HepG2 (cell line): ENCODE measurements at regions not wholly inside any gene's neighbourhood (a gene's known extent, or its start where the extent isn't known, plus 50 kb on each side); places are given as distances from the start of the nearest gene placed in this dataset.

ENCODE experiments used
- ELF1 ChIP-seq: sonication (generic); formaldehyde crosslinking; IDR thresholded peaks from 2 replicates; pipeline ENCODE4 v1.4.0; 2020; ENCODE audit warnings: missing genetic modification reagents
- HNRNPUL1 ChIP-seq: fragments of 200-400 bp; formaldehyde crosslinking; IDR thresholded peaks from 2 replicates; pipeline ENCODE4 v1.6.1; 2017; ENCODE audit warnings: low read depth, mild to moderate bottlenecking, low read length, moderate library complexity
- HOXA3 ChIP-seq: sonication (generic); formaldehyde crosslinking; IDR thresholded peaks from 2 replicates; pipeline ENCODE4 v1.5.0; 2020; ENCODE audit warnings: missing genetic modification reagents
- HOXA5 ChIP-seq: sonication (generic); formaldehyde crosslinking; IDR thresholded peaks from 2 replicates; pipeline ENCODE4 v1.4.0; 2020; ENCODE audit warnings: missing genetic modification reagents
- KLF16 ChIP-seq, 2 experiments: sonication (generic) in 1 of 2; formaldehyde crosslinking in 1 of 2; IDR thresholded peaks; 2 replicates each; pipeline versions ENCODE4 v1.6.1 to v1.8.0; 2016 to 2023; ENCODE audit warnings: missing genetic modification reagents in 2 of 2, missing compliant biosample characterization in 1 of 2
- SIX1 ChIP-seq: sonication (generic); formaldehyde crosslinking; IDR thresholded peaks from 2 replicates; pipeline ENCODE4 v1.4.0; 2020; ENCODE audit warnings: missing genetic modification reagents, borderline replicate concordance
- SMARCE1 ChIP-seq: fragments of 450-650 bp; IDR thresholded peaks from 2 replicates; pipeline ENCODE4 v1.6.1; 2017; ENCODE audit warnings: borderline replicate concordance
- SMYD3 ChIP-seq: sonication (generic); formaldehyde crosslinking; IDR thresholded peaks from 2 replicates; pipeline ENCODE4 v1.8.1; 2023; ENCODE audit warnings: mild to moderate bottlenecking, missing genetic modification reagents
- ZBTB20 ChIP-seq: sonication (generic); formaldehyde crosslinking; IDR thresholded peaks from 2 replicates; pipeline ENCODE4 v1.8.1; 2023; ENCODE audit warnings: missing genetic modification reagents, low read depth, mild to moderate bottlenecking, borderline replicate concordance
- ZFP36 ChIP-seq: fragments of 150-350 bp; IDR thresholded peaks from 2 replicates; pipeline ENCODE4 v1.6.1; 2018; ENCODE audit warnings: borderline replicate concordance, low read length, low read depth; ENCODE audit not compliant: partially characterized antibody
- ZNF329 ChIP-seq: sonication (generic); formaldehyde crosslinking; IDR thresholded peaks from 2 replicates; pipeline ENCODE4 v1.9.0; 2021; ENCODE audit warnings: low read depth, mild to moderate bottlenecking, missing genetic modification reagents
- TF ChIP-seq, protein P1 (sequence below): sonication (generic); formaldehyde crosslinking; IDR thresholded peaks from 2 replicates; pipeline ENCODE4 v1.4.0; 2020; ENCODE audit warnings: mild to moderate bottlenecking, missing genetic modification reagents
- TF ChIP-seq, protein P2 (sequence below): sonication (generic); formaldehyde crosslinking; IDR thresholded peaks from 2 replicates; pipeline ENCODE4 v1.9.0; 2021; ENCODE audit warnings: mild to moderate bottlenecking, missing genetic modification reagents
- TF ChIP-seq, protein P3 (sequence below): sonication (generic); formaldehyde crosslinking; IDR thresholded peaks from 2 replicates; pipeline ENCODE4 v1.5.0; 2020; ENCODE audit warnings: missing genetic modification reagents
- TF ChIP-seq, protein P4 (sequence below): sonication (generic); formaldehyde crosslinking; IDR thresholded peaks from 2 replicates; pipeline ENCODE4 v1.4.0; 2020; ENCODE audit warnings: missing genetic modification reagents
- TF ChIP-seq, protein P5 (sequence below): sonication (generic); formaldehyde crosslinking; IDR thresholded peaks from 2 replicates; pipeline ENCODE4 v1.8.0; 2022; ENCODE audit warnings: mild to moderate bottlenecking, missing genetic modification reagents

DNA sequence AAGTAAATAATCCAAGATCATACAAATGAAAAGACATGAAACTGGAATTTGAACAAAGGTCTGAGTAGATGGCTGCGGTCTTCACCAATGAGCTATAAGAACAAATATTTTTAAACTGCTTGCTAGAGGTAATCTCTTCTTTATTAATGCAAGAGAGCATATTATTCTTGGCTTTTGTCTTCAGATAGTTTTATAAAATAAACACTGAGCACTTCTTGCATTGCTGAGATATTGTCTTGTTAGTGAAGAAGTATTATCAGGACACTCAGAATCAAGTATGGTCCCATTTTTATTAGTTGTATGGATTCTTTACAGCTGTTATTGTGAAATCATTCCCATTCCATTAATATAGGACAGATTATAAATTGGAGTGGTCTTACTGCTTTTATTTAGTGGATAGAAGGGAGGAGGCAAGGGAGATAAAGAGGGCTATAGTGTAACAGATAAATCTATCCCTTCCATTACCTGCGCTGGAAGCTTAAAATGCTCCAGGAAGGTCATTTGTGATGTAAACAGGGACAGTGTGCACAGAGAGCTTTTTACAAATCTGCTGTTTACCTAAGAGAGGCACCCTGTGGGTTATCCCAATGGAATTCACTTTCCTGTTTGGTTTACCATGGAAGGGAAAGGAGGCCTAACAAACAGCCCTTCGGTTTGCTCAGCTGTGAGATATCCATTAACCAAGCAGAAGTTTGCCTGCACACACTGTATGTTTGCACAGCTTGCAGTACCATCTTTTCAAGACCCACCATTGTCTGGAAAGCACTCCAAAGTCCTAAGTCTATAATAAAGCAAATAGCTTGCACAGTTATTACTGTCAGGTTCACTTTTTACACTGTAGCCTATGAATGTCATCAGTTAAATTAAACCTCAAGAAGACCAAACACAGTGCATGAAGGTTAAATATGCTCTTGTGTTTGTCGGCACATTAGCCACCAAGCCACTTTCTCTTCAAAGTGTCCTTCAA, 347.7 kb upstream of the TGFBR2 start (continued):
- TF ChIP-seq, protein P1, sequence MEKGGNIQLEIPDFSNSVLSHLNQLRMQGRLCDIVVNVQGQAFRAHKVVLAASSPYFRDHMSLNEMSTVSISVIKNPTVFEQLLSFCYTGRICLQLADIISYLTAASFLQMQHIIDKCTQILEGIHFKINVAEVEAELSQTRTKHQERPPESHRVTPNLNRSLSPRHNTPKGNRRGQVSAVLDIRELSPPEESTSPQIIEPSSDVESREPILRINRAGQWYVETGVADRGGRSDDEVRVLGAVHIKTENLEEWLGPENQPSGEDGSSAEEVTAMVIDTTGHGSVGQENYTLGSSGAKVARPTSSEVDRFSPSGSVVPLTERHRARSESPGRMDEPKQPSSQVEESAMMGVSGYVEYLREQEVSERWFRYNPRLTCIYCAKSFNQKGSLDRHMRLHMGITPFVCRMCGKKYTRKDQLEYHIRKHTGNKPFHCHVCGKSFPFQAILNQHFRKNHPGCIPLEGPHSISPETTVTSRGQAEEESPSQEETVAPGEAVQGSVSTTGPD, result peak; percentile 53; the same call in 1 of the 2 replicates
- TF ChIP-seq, protein P2, sequence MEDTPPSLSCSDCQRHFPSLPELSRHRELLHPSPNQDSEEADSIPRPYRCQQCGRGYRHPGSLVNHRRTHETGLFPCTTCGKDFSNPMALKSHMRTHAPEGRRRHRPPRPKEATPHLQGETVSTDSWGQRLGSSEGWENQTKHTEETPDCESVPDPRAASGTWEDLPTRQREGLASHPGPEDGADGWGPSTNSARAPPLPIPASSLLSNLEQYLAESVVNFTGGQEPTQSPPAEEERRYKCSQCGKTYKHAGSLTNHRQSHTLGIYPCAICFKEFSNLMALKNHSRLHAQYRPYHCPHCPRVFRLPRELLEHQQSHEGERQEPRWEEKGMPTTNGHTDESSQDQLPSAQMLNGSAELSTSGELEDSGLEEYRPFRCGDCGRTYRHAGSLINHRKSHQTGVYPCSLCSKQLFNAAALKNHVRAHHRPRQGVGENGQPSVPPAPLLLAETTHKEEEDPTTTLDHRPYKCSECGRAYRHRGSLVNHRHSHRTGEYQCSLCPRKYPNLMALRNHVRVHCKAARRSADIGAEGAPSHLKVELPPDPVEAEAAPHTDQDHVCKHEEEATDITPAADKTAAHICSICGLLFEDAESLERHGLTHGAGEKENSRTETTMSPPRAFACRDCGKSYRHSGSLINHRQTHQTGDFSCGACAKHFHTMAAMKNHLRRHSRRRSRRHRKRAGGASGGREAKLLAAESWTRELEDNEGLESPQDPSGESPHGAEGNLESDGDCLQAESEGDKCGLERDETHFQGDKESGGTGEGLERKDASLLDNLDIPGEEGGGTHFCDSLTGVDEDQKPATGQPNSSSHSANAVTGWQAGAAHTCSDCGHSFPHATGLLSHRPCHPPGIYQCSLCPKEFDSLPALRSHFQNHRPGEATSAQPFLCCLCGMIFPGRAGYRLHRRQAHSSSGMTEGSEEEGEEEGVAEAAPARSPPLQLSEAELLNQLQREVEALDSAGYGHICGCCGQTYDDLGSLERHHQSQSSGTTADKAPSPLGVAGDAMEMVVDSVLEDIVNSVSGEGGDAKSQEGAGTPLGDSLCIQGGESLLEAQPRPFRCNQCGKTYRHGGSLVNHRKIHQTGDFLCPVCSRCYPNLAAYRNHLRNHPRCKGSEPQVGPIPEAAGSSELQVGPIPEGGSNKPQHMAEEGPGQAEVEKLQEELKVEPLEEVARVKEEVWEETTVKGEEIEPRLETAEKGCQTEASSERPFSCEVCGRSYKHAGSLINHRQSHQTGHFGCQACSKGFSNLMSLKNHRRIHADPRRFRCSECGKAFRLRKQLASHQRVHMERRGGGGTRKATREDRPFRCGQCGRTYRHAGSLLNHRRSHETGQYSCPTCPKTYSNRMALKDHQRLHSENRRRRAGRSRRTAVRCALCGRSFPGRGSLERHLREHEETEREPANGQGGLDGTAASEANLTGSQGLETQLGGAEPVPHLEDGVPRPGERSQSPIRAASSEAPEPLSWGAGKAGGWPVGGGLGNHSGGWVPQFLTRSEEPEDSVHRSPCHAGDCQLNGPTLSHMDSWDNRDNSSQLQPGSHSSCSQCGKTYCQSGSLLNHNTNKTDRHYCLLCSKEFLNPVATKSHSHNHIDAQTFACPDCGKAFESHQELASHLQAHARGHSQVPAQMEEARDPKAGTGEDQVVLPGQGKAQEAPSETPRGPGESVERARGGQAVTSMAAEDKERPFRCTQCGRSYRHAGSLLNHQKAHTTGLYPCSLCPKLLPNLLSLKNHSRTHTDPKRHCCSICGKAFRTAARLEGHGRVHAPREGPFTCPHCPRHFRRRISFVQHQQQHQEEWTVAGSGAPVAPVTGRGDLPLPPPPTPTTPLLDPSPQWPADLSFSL, result peak; percentile 77; the same call in 1 of the 2 replicates
- TF ChIP-seq, protein P3, sequence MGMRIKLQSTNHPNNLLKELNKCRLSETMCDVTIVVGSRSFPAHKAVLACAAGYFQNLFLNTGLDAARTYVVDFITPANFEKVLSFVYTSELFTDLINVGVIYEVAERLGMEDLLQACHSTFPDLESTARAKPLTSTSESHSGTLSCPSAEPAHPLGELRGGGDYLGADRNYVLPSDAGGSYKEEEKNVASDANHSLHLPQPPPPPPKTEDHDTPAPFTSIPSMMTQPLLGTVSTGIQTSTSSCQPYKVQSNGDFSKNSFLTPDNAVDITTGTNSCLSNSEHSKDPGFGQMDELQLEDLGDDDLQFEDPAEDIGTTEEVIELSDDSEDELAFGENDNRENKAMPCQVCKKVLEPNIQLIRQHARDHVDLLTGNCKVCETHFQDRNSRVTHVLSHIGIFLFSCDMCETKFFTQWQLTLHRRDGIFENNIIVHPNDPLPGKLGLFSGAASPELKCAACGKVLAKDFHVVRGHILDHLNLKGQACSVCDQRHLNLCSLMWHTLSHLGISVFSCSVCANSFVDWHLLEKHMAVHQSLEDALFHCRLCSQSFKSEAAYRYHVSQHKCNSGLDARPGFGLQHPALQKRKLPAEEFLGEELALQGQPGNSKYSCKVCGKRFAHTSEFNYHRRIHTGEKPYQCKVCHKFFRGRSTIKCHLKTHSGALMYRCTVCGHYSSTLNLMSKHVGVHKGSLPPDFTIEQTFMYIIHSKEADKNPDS (CRISPR knock-in tag), result peak; percentile 99
- TF ChIP-seq HNRNPUL1 (peak; percentile 88), ZBTB20 (CRISPR knock-in tag) (peak; percentile 93), SIX1 (CRISPR knock-in tag) (peak; percentile 83), SMARCE1 (0 out of 2 replicates have a peak, but pooled peaks have one; percentile 45), HOXA3 (peak; percentile 86), HOXA5 (CRISPR knock-in tag) (peak; percentile 85; the same call in 1 of the 2 replicates), SMYD3 (CRISPR knock-in tag) (peak; percentile 64; the same call in 1 of the 2 replicates), ZFP36 (no peak), KLF16 (CRISPR knock-in tag; IDR thresholded peaks at IDR 0.05) (peak in 1 of 2 experiments; percentile 95; a peak in 2 of 4 replicates), ZNF329 (CRISPR knock-in tag) (no peak), ELF1 (CRISPR knock-in tag) (peak; percentile 57; the same call in 1 of the 2 replicates)
- TF ChIP-seq, protein P4, sequence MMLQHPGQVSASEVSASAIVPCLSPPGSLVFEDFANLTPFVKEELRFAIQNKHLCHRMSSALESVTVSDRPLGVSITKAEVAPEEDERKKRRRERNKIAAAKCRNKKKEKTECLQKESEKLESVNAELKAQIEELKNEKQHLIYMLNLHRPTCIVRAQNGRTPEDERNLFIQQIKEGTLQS (CRISPR knock-in tag), result peak; percentile 47; the same call in 1 of the 2 replicates
- TF ChIP-seq, protein P5, sequence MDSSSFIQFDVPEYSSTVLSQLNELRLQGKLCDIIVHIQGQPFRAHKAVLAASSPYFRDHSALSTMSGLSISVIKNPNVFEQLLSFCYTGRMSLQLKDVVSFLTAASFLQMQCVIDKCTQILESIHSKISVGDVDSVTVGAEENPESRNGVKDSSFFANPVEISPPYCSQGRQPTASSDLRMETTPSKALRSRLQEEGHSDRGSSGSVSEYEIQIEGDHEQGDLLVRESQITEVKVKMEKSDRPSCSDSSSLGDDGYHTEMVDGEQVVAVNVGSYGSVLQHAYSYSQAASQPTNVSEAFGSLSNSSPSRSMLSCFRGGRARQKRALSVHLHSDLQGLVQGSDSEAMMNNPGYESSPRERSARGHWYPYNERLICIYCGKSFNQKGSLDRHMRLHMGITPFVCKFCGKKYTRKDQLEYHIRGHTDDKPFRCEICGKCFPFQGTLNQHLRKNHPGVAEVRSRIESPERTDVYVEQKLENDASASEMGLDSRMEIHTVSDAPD (CRISPR knock-in tag), result peak; percentile 94
